GM13976 (cell line): ENCODE measurements at regions not wholly inside any gene's neighbourhood (a gene's known extent, or its start where the extent isn't known, plus 50 kb on each side); places are given as distances from the start of the nearest gene placed in this dataset.

Experiments
- DNase-seq: peaks from one replicate; pipeline ENCODE4 v3.0.0; 2012; ENCODE audit warnings: low spot score
- in situ Hi-C: fragments of 300-500 bp; cut with MboI; formaldehyde crosslinking; loops from one replicate; pipeline ENCODE4 v1.12.0; 2022; ENCODE audit warnings: low sequenced_read_pairs, mixed read lengths, inconsistent platforms; ENCODE audit not compliant: unreplicated experiment
- TF ChIP-seq, protein P1 (sequence below): IDR thresholded peaks from 2 replicates; pipeline ENCODE4 v1.5.1; 2012; ENCODE audit warnings: borderline replicate concordance, mild to moderate bottlenecking; ENCODE audit not compliant: insufficient read depth; ENCODE audit errors: extremely low read depth, missing control alignments, control extremely low read depth

DNA sequence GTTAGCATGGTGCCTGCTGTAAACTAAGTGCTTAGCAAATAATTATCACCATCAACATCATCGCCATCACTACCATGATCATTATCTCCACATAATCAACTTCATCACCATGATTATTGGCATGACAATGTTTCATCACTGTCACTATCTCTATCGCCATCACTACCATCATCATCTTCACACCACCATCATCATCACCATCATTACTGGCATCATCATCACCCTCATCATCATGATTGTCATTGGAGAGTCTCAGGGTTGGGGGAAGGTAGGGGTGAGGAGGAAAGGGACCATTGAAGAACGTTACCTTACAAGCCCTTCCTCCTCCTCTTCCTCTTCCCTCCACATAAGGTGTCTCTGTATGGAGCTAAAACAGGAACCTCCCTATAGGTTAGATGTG lies 54.9 kb upstream of the GPR26 start:
- TF ChIP-seq, protein P1, sequence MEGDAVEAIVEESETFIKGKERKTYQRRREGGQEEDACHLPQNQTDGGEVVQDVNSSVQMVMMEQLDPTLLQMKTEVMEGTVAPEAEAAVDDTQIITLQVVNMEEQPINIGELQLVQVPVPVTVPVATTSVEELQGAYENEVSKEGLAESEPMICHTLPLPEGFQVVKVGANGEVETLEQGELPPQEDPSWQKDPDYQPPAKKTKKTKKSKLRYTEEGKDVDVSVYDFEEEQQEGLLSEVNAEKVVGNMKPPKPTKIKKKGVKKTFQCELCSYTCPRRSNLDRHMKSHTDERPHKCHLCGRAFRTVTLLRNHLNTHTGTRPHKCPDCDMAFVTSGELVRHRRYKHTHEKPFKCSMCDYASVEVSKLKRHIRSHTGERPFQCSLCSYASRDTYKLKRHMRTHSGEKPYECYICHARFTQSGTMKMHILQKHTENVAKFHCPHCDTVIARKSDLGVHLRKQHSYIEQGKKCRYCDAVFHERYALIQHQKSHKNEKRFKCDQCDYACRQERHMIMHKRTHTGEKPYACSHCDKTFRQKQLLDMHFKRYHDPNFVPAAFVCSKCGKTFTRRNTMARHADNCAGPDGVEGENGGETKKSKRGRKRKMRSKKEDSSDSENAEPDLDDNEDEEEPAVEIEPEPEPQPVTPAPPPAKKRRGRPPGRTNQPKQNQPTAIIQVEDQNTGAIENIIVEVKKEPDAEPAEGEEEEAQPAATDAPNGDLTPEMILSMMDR, result no peak
- in situ Hi-C loops, result no loop called here
- DNase-seq, result no peak

DNA sequence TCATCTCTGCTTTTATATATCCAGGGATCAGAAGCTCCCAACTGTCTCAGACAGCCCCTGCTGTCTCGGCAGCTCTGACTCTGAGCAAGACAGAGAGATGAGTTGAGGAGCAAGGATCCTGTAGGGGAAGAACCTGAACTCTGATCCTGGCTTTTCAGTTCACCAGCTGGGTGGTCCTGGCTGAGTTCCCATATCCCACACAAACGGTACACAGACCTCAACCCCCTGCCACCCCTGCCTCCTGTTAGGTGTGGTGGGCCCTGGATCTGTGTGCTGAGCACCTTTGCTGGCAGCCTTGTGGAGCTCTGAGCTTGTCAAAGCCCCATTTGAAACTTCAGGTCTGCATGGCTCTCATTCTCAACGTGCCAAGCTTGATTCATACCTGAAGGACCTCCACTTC lies 54.3 kb upstream of the GPR26 start:
- TF ChIP-seq, protein P1, result no peak
- DNase-seq, result no peak
- in situ Hi-C loops, result no loop called here

DNA sequence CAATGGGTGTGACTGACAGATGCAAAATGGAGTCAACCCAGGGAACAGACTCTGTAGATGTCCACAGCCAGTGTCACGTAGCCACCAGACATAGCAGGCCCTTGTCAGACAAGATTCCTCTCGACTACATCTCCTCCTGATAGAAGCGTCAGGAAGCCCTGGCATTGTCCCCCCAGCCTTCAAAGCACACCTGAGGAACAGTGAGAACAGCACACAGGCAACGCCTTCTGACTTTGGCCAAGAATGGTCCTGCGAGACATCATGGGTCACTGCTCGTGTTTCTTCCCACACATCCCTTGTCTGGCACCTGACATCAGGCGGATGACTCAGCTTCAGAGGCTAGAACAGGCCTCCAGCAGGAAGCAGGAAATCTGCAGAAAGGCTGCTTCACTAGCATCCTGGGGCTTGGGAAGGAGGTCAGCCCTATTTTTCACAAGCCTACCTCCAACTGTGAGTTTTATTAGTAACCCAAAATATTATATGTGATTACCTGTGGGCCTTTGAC lies 52.8 kb upstream of the GPR26 start:
- in situ Hi-C loops, result no loop called here
- DNase-seq, result no peak
- TF ChIP-seq, protein P1, result no peak

DNA sequence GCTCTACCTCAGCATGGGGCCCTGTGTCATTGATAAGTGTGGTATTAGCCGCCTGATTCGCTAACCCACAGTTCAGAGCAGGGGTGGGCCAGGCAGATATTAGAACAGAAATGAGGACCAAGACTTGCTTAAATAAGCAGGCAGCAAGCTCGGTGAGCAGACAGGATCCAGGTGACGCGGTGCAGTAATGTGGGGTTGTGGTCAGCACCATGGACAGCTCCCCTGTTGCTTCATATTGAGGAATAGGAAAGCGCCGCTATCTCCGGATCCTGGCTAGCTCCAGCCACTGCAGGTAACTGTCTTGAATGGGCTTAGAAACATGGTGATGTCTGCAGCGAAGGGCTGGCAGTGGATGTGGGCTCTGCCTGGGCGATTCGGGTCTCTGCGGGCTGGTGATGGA lies 51.3 kb upstream of the GPR26 start:
- in situ Hi-C loops, result no loop called here
- peak; percentile 48 for DNase-seq

More for the DNA sequence above, 51.3 kb upstream of the GPR26 start:
- TF ChIP-seq, protein P1, result no peak
